Bronchial epithelial cell (primary cell): ENCODE measurements at regions not wholly inside any gene's neighbourhood (a gene's known extent, or its start where the extent isn't known, plus 50 kb on each side); places are given as distances from the start of the nearest gene placed in this dataset.

Experiments used
- DNase-seq: peaks from one replicate; pipeline ENCODE4 v3.0.0-alpha.2; 2010; ENCODE audit warnings: low read depth
- FAIRE-seq: peaks from 2 replicates; lab custom pipeline; 2011; peaks lifted over from hg19 to GRCh38; lab: Jason Lieb, UNC
- H3K27me3 ChIP-seq: 2 replicates; pipeline ENCODE4 v1.5.1; 2011; ENCODE audit warnings: low read length; ENCODE audit not compliant: control insufficient read depth, insufficient read depth
- H3K36me3 ChIP-seq: 2 replicates; pipeline ENCODE4 v1.5.1; 2011; ENCODE audit warnings: low read length; ENCODE audit not compliant: control insufficient read depth, insufficient read depth
- H3K4me3 ChIP-seq: 2 replicates; pipeline ENCODE4 v1.5.1; 2011; ENCODE audit warnings: mild to moderate bottlenecking, low read depth, low read length, control low read depth
- CTCF ChIP-seq: IDR thresholded peaks from 2 replicates; pipeline ENCODE4 v1.5.1; 2011; ENCODE audit warnings: mild to moderate bottlenecking, moderate library complexity, low read length, control low read depth, inconsistent platforms; ENCODE audit not compliant: insufficient read depth, severe bottlenecking

GRCh38 chr1:187281085-187281484 is 452.3 kb downstream of the PLA2G4A start:
- TF ChIP-seq CTCF = no peak
- DNase-seq = no peak
- H3K4me3 ChIP-seq = no peak overlapping the region
- no peaks in the 10 kb centered on the region for H3K36me3 ChIP-seq
- FAIRE-seq = no peak
- H3K27me3 ChIP-seq = no peaks in the 10 kb centered on the region

- FAIRE-seq (no peak), DNase-seq (no peak)
- no peak for TF ChIP-seq CTCF
- Histone ChIP-seq H3K27me3 (no peaks in the 10 kb centered on the region), H3K4me3 (no peak overlapping the region), H3K36me3 (no peaks in the 10 kb centered on the region)
Measured at GRCh38 chr1:187283984-187284383, 455.2 kb downstream of the PLA2G4A start.

GRCh38 chr1:187294421-187295201 is 465.9 kb downstream of the PLA2G4A start:
- no peak overlapping the region for H3K4me3 ChIP-seq
- no peak for TF ChIP-seq CTCF
- no peaks in the 10 kb centered on the region for H3K27me3 ChIP-seq
- FAIRE-seq (no peak), DNase-seq (no peak)
- H3K36me3 ChIP-seq = no peaks in the 10 kb centered on the region

GRCh38 chr1:187300081-187300480 is 471.3 kb downstream of the PLA2G4A start:
- H3K4me3 ChIP-seq = no peak overlapping the region
- FAIRE-seq (no peak), DNase-seq (no peak)
- H3K27me3 ChIP-seq = no peaks in the 10 kb centered on the region
- TF ChIP-seq CTCF = no peak
- H3K36me3 ChIP-seq = no peaks in the 10 kb centered on the region

GRCh38 chr1:187306710-187307415 is 478.1 kb downstream of the PLA2G4A start:
- no peak for FAIRE-seq
- Histone ChIP-seq H3K27me3 (no peaks in the 10 kb centered on the region), H3K4me3 (no peak overlapping the region), H3K36me3 (no peaks in the 10 kb centered on the region)
- no peak for TF ChIP-seq CTCF
- DNase-seq = no peak
